ENCODE measurements at regions not wholly inside any gene's neighbourhood (a gene's known extent, or its start where the extent isn't known, plus 50 kb on each side); places are given as distances from the start of the nearest gene placed in this dataset.

DNA sequence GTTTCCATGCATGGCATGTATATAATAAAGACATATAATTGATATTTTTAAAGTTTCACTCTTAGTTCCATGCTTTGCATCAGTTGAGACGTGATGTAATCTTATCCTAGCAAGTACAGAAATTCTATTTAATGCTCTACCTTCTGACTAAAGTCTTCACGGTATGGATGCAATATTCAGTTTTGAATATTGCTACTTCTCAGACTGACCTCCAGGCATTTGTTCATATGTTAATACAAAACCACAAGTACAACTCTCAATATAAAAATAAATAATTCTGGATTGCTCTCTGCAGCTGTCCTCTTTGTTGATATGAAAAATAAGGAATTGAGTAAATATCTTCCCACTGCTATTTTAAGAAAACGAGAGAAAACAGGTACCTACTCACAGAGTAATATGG is 309.8 kb upstream of the HAND2 start:
- Histone ChIP-seq H3K27me3 (replicated peaks in 1 of 4; ENCODE audit: control insufficient read depth in 3 of 4, extremely low read depth in 1 of 4, insufficient read depth in 3 of 4, low read length in 3 of 4) (no peaks in the 10 kb centered on the region), H3K23ac (ENCODE audit: insufficient read length) (no peak overlapping the region), H3K4me1 (replicated peaks in 1 of 4; ENCODE audit: control insufficient read depth in 3 of 4, insufficient read depth in 4 of 4, low read length in 3 of 4) (no peaks in the 10 kb centered on the region), H2AK5ac (ENCODE audit: low read depth, low read length) (no peak overlapping the region), H3K56ac (replicated peaks; ENCODE audit: insufficient read length, low read depth, low read length) (no peak overlapping the region), H3K9me3 (ENCODE audit: insufficient read depth in 2 of 2, low read depth in 1 of 2, low read length in 1 of 2) (peaks cover 0 to 7% of the 10 kb centered on the region in 2 experiments; a peak in 1 of 4 replicates), H2BK5ac (ENCODE audit: low read depth, low read length) (no peak overlapping the region), H3K79me1 (ENCODE audit: low read depth, low read length) (no peaks in the 10 kb centered on the region), H3K36me3 (ENCODE audit: control insufficient read depth in 2 of 4, insufficient read depth in 4 of 4, low read length in 3 of 4) (no peaks in the 10 kb centered on the region), H3K4me3 (ENCODE audit: extremely low read depth in 1 of 4, insufficient read depth in 2 of 4, low read depth in 3 of 4, low read length in 4 of 4) (no peak overlapping the region), H3K27ac (ENCODE audit: low read depth, low read length) (no peak overlapping the region), H4K20me1 (replicated peaks in 1 of 2; ENCODE audit: control insufficient read depth in 1 of 2, insufficient read depth in 2 of 2, low read length in 2 of 2) (no peaks in the 10 kb centered on the region), H3K23me2 (ENCODE audit: low read depth, low read length) (no peaks in the 10 kb centered on the region), H2BK120ac (replicated peaks; ENCODE audit: low read depth, low read length) (no peak overlapping the region), H2BK20ac (ENCODE audit: low read length) (no peak overlapping the region), H3K4me2 (ENCODE audit: insufficient read depth in 1 of 2, low read depth in 2 of 2, low read length in 2 of 2) (no peak overlapping the region), H4K5ac (ENCODE audit: insufficient read length, low read depth, low read length) (no peak overlapping the region), H3K9ac (replicated peaks in 1 of 4; ENCODE audit: extremely low read depth in 1 of 4, low read depth in 3 of 4, low read length in 3 of 4) (no peak overlapping the region), H3K14ac (ENCODE audit: insufficient read length) (no peak overlapping the region), H3K18ac (ENCODE audit: extremely low read depth, low read length) (no peak overlapping the region), H3K4ac (replicated peaks; ENCODE audit: insufficient read length, low read depth, low read length) (no peak overlapping the region), H2BK12ac (ENCODE audit: low read depth, low read length) (no peak overlapping the region), H3K79me2 (ENCODE audit: control insufficient read depth in 1 of 2, insufficient read depth in 2 of 2, low read length in 2 of 2) (no peaks in the 10 kb centered on the region), H2AFZ (ENCODE audit: low read length) (no peak overlapping the region), H4K91ac (replicated peaks; ENCODE audit: insufficient read length, low read length) (no peak overlapping the region), H4K8ac (ENCODE audit: extremely low read depth, insufficient read depth, low read length) (no peak overlapping the region), H2BK15ac (ENCODE audit: low read length) (no peak overlapping the region)
- CTCF ChIA-PET (ENCODE audit: partially characterized antibody) = no interaction called here
- DNase-seq (ENCODE audit: low read depth in 1 of 2, low spot score in 2 of 2) (no peak), FAIRE-seq (no peak)
- no peak for TF ChIP-seq KDM4A (IDR thresholded peaks at IDR 0.05; ENCODE audit: low read depth, low read length, severe bottlenecking)
- no peak for TF ChIP-seq TAF7 (optimal IDR thresholded peaks at IDR 0.05; ENCODE audit: borderline replicate concordance, low read depth, low read length)
- TF ChIP-seq JUND (IDR thresholded peaks at IDR 0.05; ENCODE audit: low read length) = no peak
- TF ChIP-seq RBBP5 (IDR thresholded peaks at IDR 0.05; ENCODE audit: borderline replicate concordance, low read depth, low read length) = no peak
- TF ChIP-seq RFX5 (IDR thresholded peaks at IDR 0.05; ENCODE audit: borderline replicate concordance, low read depth, low read length) = no peak
- TF ChIP-seq NANOG (IDR thresholded peaks at IDR 0.05; ENCODE audit: insufficient read depth, low read depth, low read length, poor library complexity, severe bottlenecking) = no peak
- TF ChIP-seq CHD2 (IDR thresholded peaks at IDR 0.05; ENCODE audit: low read length) = no peak
- POLR2A ChIA-PET (ENCODE audit: partially characterized antibody) = no interaction called here
- WGBS, 2 experiments (ENCODE audit: extremely low coverage in 1 of 2, insufficient coverage in 1 of 2, insufficient read length in 1 of 2, insufficient replicate concordance in 2 of 2, low coverage in 1 of 2, low lambda C conversion rate in 2 of 2, missing lambda C conversion rate in 1 of 2) = 89% methylated on average over 3 of the region's 3 CpGs; no CpG with 5 or more reads in 1 of the 2 experiments
